IMR-90 (cell line): ENCODE measurements at regions not wholly inside any gene's neighbourhood (a gene's known extent, or its start where the extent isn't known, plus 50 kb on each side); places are given as distances from the start of the nearest gene placed in this dataset.

Source experiments
- BHLHE40 ChIP-seq: fragments of 150-350 bp; IDR thresholded peaks from 2 replicates; pipeline ENCODE4 v1.6.1; 2016; ENCODE audit warnings: mild to moderate bottlenecking, low read depth, low read length
- CEBPB ChIP-seq: IDR thresholded peaks from 2 replicates; pipeline ENCODE4 v1.6.1; 2012; ENCODE audit warnings: low read depth, low read length, improper control_type of control experiment
- CHD1 ChIP-seq: IDR thresholded peaks from 2 replicates; pipeline ENCODE4 v1.6.1; 2012; ENCODE audit warnings: low read depth, low read length, improper control_type of control experiment
- CTCF ChIP-seq: conservative IDR thresholded peaks from 2 replicates; pipeline ENCODE4 v1.5.1; 2012; ENCODE audit warnings: mild to moderate bottlenecking, low read depth, low read length, improper control_type of control experiment
- ELK1 ChIP-seq: fragments of 150-350 bp; IDR thresholded peaks from 2 replicates; pipeline ENCODE4 v1.6.1; 2016; ENCODE audit warnings: low read depth, mild to moderate bottlenecking, low read length, moderate library complexity, borderline replicate concordance
- MAFK ChIP-seq: IDR thresholded peaks from 2 replicates; pipeline ENCODE4 v1.6.1; 2012; ENCODE audit warnings: low read depth, low read length, improper control_type of control experiment
- MAZ ChIP-seq: IDR thresholded peaks from 2 replicates; pipeline ENCODE4 v1.6.1; 2012; ENCODE audit warnings: low read depth, mild to moderate bottlenecking, low read length, improper control_type of control experiment, moderate library complexity, borderline replicate concordance
- MXI1 ChIP-seq: IDR thresholded peaks from 2 replicates; pipeline ENCODE4 v1.6.1; 2012; ENCODE audit warnings: low read depth, mild to moderate bottlenecking, low read length, moderate library complexity, borderline replicate concordance
- POLR2A ChIP-seq: IDR thresholded peaks from 2 replicates; pipeline ENCODE4 v1.6.1; 2012; ENCODE audit warnings: mild to moderate bottlenecking, low read depth, low read length
- RAD21 ChIP-seq: IDR thresholded peaks from 2 replicates; pipeline ENCODE4 v1.6.1; 2012; ENCODE audit warnings: low read length, improper control_type of control experiment
- RCOR1 ChIP-seq: IDR thresholded peaks from 2 replicates; pipeline ENCODE4 v1.6.1; 2012; ENCODE audit warnings: mild to moderate bottlenecking, low read length, improper control_type of control experiment; ENCODE audit not compliant: insufficient replicate concordance
- RFX5 ChIP-seq: IDR thresholded peaks from 2 replicates; pipeline ENCODE4 v1.8.0; 2012; ENCODE audit warnings: low read depth, mild to moderate bottlenecking, low read length, moderate library complexity
- SMC3 ChIP-seq: fragments of 150-350 bp; IDR thresholded peaks from 2 replicates; pipeline ENCODE4 v1.6.1; 2016; ENCODE audit warnings: low read depth, mild to moderate bottlenecking, antibody characterized with exemption, low read length, moderate library complexity
- USF2 ChIP-seq: fragments of 150-350 bp; IDR thresholded peaks from 2 replicates; pipeline ENCODE4 v1.6.1; 2017; ENCODE audit warnings: mild to moderate bottlenecking, antibody characterized with exemption, low read length, low read depth

- TF ChIP-seq MXI1 = no peak
- no peak for TF ChIP-seq CTCF
- TF ChIP-seq POLR2A = no peak
- TF ChIP-seq MAFK = no peak
- no peak for TF ChIP-seq SMC3
- no peak for TF ChIP-seq CEBPB
- no peak for TF ChIP-seq MAZ
- TF ChIP-seq CHD1 = no peak
- no peak for TF ChIP-seq BHLHE40
- no peak for TF ChIP-seq RAD21
- TF ChIP-seq RCOR1 = no peak
- no peak for TF ChIP-seq ELK1
- no peak for TF ChIP-seq RFX5
- no peak for TF ChIP-seq USF2
Measured at GRCh38 chr11:106271086-106271485, 193.6 kb downstream of the AASDHPPT start.
